Muscle layer of duodenum (tissue), 2 donors: ENCODE measurements at regions not wholly inside any gene's neighbourhood (a gene's known extent, or its start where the extent isn't known, plus 50 kb on each side); places are given as distances from the start of the nearest gene placed in this dataset.

Experiments
- H3K27ac ChIP-seq: one replicate; pipeline ENCODE4 v1.7.0; 2013; ENCODE audit warnings: mild to moderate bottlenecking, low read length
- H3K27me3 ChIP-seq: one replicate; pipeline ENCODE4 v1.7.0; 2013; ENCODE audit warnings: low read depth, mild to moderate bottlenecking, control low read depth, low read length
- H3K36me3 ChIP-seq, 2 donors: one replicate each; pipeline ENCODE4 v1.7.0; 2013; ENCODE audit warnings: low read length in 2 of 2, control low read depth in 1 of 2, mild to moderate bottlenecking in 1 of 2; ENCODE audit not compliant: insufficient read depth in 2 of 2, control insufficient read depth in 1 of 2
- H3K4me1 ChIP-seq, 2 donors: one replicate each; pipeline ENCODE4 v1.7.0; 2013; ENCODE audit warnings: low read length in 2 of 2, mild to moderate bottlenecking in 2 of 2, control low read depth in 1 of 2, moderate library complexity in 1 of 2; ENCODE audit not compliant: insufficient read depth in 2 of 2, control insufficient read depth in 1 of 2
- H3K4me3 ChIP-seq, 2 donors: one replicate each; pipeline ENCODE4 v1.7.0; 2013; ENCODE audit warnings: low read length in 2 of 2, low read depth in 1 of 2, mild to moderate bottlenecking in 1 of 2
- H3K9me3 ChIP-seq, 2 donors: one replicate each; pipeline ENCODE4 v1.7.0; 2013; ENCODE audit warnings: low read length in 2 of 2, control low read depth in 1 of 2, mild to moderate bottlenecking in 1 of 2; ENCODE audit not compliant: control insufficient read depth in 1 of 2
- donor health status: healthy.

DNA sequence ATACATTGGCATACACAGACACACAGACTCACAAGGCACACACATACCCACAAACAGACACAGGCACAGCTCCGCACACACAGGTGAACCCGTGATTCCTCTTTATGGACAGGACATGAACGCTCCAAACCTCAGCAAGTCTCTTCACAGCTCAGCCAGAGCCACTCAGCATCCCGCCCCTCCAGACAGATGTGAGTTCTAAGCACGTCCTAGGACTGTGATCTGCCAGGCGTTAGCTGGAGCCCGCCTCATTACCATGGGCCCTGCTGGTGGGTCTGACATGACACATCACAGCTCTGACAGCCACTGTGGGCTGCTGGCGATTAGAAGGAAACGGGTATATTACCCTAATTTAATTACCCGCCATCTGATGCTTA lies 176.7 kb upstream of the PPP2R2D start:
- H3K27ac ChIP-seq: no peak overlapping the region
- H3K9me3 ChIP-seq: no peaks in the 10 kb centered on the region
- peaks cover 3 to 7% of the 10 kb centered on the region in 2 donors for H3K4me1 ChIP-seq
- no peaks in the 10 kb centered on the region for H3K36me3 ChIP-seq
- H3K27me3 ChIP-seq: no peaks in the 10 kb centered on the region
- no peak overlapping the region for H3K4me3 ChIP-seq

DNA sequence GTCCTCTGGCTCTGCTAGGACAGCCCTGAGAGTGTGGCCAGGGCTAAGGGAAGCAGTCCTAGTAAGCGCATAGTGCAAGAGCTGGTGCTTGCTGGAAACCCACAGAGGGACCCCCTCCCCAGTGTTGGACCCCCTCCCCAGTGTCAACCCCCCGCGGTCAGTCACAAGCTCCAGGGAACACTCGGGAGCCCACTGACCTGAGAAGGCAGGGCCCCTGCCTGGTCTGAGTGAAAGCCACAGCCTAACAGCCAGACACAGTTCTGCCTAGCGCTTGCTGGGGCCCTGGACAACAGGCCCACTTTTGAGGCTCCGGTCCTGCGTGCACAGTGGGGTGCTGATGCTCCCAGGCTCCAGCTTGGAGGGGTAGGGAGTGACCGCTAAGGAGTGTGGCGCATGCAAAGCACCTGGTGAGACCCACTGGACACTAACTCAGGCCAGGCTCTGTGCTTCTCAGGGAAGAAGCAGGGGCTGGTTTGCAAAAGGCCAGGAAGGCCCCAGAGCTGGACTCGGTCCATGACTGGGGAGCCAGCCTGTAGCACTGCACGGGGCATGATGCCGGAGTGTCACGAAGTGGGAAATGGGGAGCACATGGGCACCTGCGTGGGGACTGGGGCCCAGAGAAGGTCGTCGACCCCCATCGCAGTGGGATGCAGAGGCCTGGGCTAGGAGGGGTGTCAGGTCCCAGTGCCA lies 175.8 kb upstream of the PPP2R2D start:
- H3K27me3 ChIP-seq: no peaks in the 10 kb centered on the region
- no peak overlapping the region for H3K27ac ChIP-seq
- peaks cover 3 to 7% of the 10 kb centered on the region in 2 donors for H3K4me1 ChIP-seq
- H3K4me3 ChIP-seq: no peak overlapping the region
- H3K9me3 ChIP-seq: no peaks in the 10 kb centered on the region
- H3K36me3 ChIP-seq: no peaks in the 10 kb centered on the region

DNA sequence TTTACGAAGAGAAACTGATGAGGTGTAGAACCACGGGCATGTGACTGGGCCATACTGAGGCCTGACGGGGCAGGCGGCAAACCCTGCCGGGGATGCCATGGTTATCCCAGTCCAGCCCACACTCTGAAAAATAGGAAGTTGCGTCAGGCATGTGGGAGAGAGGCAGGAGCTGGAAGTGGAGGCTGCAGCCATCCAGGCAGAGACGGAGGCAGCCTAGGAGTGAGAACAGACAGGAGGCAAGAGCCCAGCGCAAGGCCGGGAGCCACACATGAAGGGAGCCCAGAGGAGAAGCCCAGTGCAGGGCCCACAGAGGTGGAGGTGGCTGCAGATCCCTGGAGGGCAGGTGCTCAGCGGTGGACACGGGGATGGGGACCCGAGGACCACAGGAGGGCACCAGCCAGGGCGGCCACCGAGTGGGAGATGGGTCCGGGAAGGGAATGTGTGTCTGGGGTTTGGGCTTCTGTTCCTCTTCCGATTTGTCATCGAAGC lies 175.2 kb upstream of the PPP2R2D start:
- Histone ChIP-seq H3K27me3 (no peaks in the 10 kb centered on the region), H3K36me3 (no peaks in the 10 kb centered on the region), H3K4me1 (peaks cover 3 to 7% of the 10 kb centered on the region in 2 donors), H3K4me3 (no peak overlapping the region), H3K9me3 (no peaks in the 10 kb centered on the region), H3K27ac (no peak overlapping the region)

DNA sequence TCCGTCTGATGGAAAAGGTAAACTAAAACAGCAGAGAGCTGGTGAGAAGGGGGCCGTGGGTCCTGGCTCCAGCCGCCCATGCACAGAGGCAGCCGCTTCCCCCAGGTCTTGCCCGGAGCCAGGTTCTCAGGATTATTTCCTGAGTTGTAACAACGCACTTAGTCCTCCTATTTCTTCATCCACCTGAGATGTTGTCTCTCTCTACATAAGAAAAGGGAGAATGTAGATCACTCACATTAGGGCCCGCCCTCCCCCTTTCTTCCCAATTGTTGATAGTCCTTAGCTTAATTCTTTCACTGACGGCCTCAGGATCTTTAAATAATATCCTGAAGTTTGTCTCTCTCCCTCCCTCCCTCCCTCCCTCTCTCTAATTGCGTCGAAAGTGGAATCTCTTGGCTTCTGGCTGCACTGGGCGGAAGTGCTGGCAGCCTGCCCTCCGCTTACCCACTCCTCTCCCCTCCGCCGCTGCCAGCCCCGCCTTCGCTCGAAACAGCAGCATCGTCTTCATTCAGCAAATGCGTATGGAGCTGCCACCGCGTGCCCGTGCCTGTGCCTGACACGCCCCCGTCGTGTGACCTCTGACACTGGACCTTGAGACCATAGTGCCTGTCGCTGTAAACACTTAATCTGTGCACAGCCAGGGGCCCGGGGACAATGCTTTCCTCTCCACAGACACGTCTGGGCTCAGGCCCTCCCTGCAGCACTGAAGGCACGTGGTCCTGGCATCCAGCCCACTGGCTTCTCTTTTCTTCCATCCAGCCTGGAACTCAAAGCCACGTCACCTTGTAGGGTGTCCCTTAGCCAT lies 174.5 kb upstream of the PPP2R2D start:
- peaks cover 3 to 7% of the 10 kb centered on the region in 2 donors for H3K4me1 ChIP-seq
- H3K27me3 ChIP-seq: no peaks in the 10 kb centered on the region
- H3K27ac ChIP-seq: no peak overlapping the region
- peak overlapping the region in 1 of 2 donors; percentile 43 for H3K4me3 ChIP-seq
- H3K36me3 ChIP-seq: no peaks in the 10 kb centered on the region
- H3K9me3 ChIP-seq: no peaks in the 10 kb centered on the region

DNA sequence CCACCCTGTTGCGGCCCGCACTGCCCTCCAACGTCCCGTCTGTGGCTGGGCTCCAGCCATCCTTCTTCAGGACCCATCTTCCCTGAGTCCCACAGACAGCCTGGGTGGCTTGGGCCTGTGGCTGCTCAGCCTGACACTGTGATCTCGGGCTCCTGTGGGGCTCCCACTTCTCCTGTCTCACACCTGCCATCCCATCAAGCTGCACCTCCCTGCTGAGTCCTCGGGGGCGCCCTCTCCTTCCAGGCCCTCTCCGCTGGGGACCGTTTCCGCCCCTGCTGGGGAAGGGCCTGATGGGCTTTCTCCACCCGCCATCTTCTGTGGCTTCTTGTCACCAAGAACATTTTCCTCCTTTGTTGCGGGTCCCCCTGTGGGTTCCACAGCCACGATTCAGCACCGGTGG lies 173.8 kb upstream of the PPP2R2D start:
- Histone ChIP-seq H3K4me3 (no peak overlapping the region), H3K27me3 (no peaks in the 10 kb centered on the region), H3K36me3 (no peaks in the 10 kb centered on the region), H3K27ac (no peak overlapping the region), H3K4me1 (peaks cover 3 to 7% of the 10 kb centered on the region in 2 donors), H3K9me3 (peaks cover 0 to 2% of the 10 kb centered on the region in 2 donors)

DNA sequence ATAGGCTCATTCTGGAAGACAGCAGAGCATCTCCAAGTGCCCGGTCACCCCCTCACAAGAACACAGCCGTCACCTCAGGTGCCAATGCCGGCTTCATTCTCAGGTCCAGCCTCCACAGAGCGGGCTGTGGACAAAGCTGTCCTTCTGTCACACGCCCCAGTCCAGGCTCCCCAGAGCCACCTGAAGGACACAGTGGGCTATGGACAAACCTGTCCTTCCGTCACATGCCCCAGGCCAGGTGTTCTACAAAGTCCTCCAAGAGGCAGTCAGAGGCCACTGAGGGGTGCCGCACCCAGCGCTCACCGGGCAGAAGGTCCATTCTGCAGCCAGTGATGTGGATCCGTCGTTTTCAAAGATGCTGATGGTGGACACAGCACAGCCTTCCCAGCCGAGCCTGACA lies 173.2 kb upstream of the PPP2R2D start:
- peaks cover 0 to 8% of the 10 kb centered on the region in 2 donors for H3K9me3 ChIP-seq
- H3K4me1 ChIP-seq: peaks cover 3 to 7% of the 10 kb centered on the region in 2 donors
- H3K27me3 ChIP-seq: no peaks in the 10 kb centered on the region
- no peaks in the 10 kb centered on the region for H3K36me3 ChIP-seq
- H3K27ac ChIP-seq: no peak overlapping the region
- H3K4me3 ChIP-seq: no peak overlapping the region

DNA sequence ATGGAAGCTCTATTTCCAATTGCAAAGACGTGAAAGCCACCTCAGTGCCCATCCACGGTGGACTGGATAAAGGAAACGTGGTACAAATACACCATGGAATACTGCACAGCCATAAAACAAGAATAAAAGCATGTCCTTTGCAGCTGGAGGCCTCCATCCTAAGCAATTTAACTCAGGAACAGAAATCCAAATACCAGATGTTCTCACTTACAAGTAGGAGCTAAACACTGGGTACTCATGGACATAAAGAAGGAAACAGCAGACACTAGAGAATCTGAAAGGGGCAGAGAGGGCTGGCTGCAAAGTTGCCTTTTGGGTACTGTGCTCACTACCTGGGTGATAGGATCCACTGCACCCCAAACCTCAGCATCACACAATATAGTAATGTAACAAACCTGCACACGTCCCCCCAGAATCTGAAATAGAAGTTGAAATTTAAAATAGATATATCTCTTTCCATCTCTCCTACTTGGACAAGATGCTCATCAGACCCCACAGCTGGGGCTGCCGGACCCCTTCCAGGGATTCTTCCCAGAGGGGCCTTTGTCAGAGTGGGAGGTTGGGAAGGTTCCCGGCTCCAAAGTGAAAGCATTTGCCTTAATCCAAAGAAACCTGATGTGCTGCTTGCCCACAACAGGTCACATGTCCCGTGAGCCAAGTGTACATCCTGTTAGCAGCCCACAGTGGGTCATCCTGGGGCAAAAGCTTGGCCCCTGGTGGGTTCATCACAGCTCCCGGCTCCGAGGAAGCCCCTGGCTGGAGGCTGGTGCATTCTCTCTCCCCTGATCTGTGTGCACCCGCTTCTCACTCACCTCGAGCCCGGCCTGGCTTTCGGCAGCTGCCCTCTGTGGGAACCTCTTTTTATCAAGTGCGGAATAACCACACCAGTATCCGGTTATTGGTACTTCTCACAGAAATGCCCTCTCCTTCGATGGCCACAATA lies 172.3 kb upstream of the PPP2R2D start:
- Histone ChIP-seq H3K9me3 (peaks cover 0 to 13% of the 10 kb centered on the region in 2 donors), H3K36me3 (no peaks in the 10 kb centered on the region), H3K27ac (no peak overlapping the region), H3K4me3 (no peak overlapping the region), H3K4me1 (peaks cover 3 to 7% of the 10 kb centered on the region in 2 donors), H3K27me3 (no peaks in the 10 kb centered on the region)

DNA sequence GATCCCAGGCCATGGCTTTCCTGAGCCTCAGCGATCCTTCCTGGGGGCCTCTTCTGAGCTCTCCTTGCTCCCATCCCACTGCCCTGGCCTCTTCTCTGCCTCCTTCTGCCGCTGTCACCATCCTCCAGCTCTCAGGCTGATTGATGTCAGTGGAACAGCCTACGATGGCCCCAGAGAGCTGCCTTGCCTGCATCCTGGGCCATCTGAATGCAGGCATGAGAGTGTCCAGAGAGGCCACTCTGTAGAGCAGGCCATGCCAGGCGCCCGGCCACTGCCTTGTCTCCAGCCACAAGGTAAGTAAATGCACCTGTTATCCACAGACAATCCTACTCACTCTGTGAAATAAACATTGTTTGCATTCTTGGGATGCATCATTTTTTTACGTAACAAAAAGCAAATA lies 171.4 kb upstream of the PPP2R2D start:
- no peak overlapping the region for H3K27ac ChIP-seq
- H3K4me3 ChIP-seq: no peak overlapping the region
- no peaks in the 10 kb centered on the region for H3K36me3 ChIP-seq
- H3K9me3 ChIP-seq: peaks cover 0 to 13% of the 10 kb centered on the region in 2 donors
- no peaks in the 10 kb centered on the region for H3K27me3 ChIP-seq
- peaks cover 3 to 7% of the 10 kb centered on the region in 2 donors for H3K4me1 ChIP-seq

DNA sequence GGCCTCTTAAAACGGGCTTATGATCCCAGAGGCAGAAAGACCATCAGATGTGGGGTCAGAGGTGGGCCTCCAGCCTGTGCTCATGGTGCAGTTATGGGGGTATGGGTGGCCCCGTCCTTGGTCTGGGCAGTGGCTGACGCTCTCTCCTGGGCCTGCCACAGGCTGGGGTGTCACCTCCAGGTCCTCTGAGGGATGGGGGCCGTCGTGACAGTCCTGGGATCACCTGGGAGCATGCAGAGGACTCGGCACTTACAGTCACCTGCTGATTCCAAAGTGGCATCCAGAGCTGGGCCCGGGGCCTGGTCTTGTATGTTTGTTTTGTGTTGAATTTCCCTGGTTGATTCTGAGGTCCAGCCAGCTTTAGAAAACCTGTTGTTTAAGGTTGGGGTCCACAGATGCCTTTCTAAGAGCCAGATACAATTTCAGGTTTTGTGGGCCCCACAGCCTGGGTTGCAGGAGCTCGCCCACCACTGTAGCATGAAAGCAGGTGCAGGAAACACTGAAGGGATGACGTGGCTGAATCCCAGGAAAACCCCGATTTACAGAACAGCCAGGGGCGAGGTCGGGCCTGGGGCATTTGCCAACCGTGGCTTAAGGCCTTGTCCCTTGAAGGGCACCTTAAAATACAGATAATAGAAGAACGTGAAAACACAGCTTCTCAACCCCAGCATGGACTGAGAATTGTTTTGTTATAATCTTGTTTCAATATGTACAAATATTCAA lies 170.7 kb upstream of the PPP2R2D start:
- Histone ChIP-seq H3K4me3 (no peak overlapping the region), H3K9me3 (peaks cover 0 to 13% of the 10 kb centered on the region in 2 donors), H3K27ac (no peak overlapping the region), H3K36me3 (no peaks in the 10 kb centered on the region), H3K27me3 (no peaks in the 10 kb centered on the region), H3K4me1 (peaks cover 3 to 7% of the 10 kb centered on the region in 2 donors)

DNA sequence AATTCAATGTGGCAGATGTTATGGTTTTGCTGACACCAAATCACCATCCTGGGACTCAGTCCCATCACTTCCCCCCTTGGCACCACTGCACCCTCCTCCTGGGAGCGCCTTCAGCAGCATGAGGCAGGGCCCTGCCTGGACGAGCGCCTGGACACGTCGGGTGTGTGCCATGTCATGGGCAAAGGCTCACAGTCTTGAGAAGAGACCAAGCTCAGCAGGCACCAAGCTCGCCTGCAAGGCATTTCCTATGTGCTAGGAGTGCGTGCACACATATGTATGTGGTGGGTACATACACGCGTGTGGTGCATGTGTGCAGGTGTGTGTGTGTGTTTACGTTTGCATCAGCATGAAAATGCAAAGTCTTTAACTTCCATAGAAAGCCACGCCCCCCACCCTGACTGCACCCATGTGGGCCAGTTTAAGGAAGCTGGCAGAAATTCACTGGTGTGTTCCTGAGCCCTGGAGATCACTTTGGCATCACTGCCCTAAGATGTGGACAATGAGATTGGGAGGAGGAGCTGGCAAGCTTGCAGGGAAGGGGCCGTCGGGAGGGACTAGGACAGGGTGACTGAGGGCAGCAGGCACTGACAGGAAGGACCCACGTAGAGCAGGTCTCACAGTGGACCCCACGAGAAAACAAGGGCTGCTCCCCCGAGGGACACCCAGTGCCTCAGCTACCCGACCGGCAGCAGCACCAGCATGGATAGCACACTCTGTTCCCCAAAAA lies 169.9 kb upstream of the PPP2R2D start:
- Histone ChIP-seq H3K9me3 (peaks cover 0 to 13% of the 10 kb centered on the region in 2 donors), H3K27me3 (no peaks in the 10 kb centered on the region), H3K4me1 (peaks cover 2 to 3% of the 10 kb centered on the region in 2 donors), H3K4me3 (no peak overlapping the region), H3K27ac (no peak overlapping the region), H3K36me3 (no peaks in the 10 kb centered on the region)
